ENCODE measurements at regions not wholly inside any gene's neighbourhood (a gene's known extent, or its start where the extent isn't known, plus 50 kb on each side); places are given as distances from the start of the nearest gene placed in this dataset.

DNA sequence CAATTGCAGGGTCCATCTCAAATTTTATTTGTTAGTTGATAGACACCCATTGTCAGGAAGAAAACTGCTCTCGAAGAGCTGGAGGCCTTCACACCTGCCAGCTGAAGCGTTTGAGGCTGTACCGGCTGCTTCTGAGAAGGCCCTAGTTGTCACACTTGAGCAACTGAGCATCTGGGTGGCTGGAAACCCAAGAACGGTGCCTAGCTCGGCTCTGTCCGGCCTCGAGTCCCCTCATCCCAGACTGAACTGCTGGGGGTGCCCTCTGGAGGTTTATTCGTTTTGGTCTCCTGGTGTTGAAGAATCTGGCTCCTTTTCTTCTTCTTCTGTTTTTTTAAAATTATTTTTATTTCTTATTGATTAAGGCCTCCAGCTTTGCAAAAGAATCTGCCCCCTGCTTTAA is 59.3 kb upstream of the EXOC6 start:
- DNase-seq (ENCODE audit: low read depth) (no peak), FAIRE-seq (no peak)
- Histone ChIP-seq H3K9ac (ENCODE audit: low read length) (no peak overlapping the region), H3K27ac (ENCODE audit: low read depth, low read length) (no peak overlapping the region), H2AFZ (ENCODE audit: low read depth, low read length) (no peak overlapping the region), H3K9me3 (ENCODE audit: insufficient read depth, low read depth, low read length) (no peaks in the 10 kb centered on the region), H3K36me3 (ENCODE audit: insufficient read depth, low read length) (no peaks in the 10 kb centered on the region), H3K4me1 (ENCODE audit: insufficient read depth, low read length) (no peaks in the 10 kb centered on the region), H3K79me2 (ENCODE audit: insufficient read depth, low read length) (no peaks in the 10 kb centered on the region), H3K4me2 (ENCODE audit: low read length) (no peak overlapping the region), H4K20me1 (ENCODE audit: insufficient read depth, low read length) (no peaks in the 10 kb centered on the region), H3K4me3 (ENCODE audit: insufficient read depth, low read depth, low read length) (no peak overlapping the region), H3K27me3 (ENCODE audit: insufficient read depth, low read length) (no peaks in the 10 kb centered on the region)
- H3K9me3 Mint-ChIP-seq (ENCODE audit: unreplicated experiment), result peaks cover under 1% of the 10 kb centered on the region
- peaks cover 6% of the 10 kb centered on the region for H3K27me3 Mint-ChIP-seq (ENCODE audit: low read depth, unreplicated experiment)
- no peak overlapping the region for H3K27ac Mint-ChIP-seq (ENCODE audit: unreplicated experiment)
- H3K4me3 Mint-ChIP-seq (ENCODE audit: unreplicated experiment), result no peak overlapping the region
- TF ChIP-seq, protein P1, sequence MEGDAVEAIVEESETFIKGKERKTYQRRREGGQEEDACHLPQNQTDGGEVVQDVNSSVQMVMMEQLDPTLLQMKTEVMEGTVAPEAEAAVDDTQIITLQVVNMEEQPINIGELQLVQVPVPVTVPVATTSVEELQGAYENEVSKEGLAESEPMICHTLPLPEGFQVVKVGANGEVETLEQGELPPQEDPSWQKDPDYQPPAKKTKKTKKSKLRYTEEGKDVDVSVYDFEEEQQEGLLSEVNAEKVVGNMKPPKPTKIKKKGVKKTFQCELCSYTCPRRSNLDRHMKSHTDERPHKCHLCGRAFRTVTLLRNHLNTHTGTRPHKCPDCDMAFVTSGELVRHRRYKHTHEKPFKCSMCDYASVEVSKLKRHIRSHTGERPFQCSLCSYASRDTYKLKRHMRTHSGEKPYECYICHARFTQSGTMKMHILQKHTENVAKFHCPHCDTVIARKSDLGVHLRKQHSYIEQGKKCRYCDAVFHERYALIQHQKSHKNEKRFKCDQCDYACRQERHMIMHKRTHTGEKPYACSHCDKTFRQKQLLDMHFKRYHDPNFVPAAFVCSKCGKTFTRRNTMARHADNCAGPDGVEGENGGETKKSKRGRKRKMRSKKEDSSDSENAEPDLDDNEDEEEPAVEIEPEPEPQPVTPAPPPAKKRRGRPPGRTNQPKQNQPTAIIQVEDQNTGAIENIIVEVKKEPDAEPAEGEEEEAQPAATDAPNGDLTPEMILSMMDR (IDR thresholded peaks at IDR 0.05; ENCODE audit: insufficient read depth, low read depth, low read length), result no peak
- TF ChIP-seq EZH2 (IDR thresholded peaks at IDR 0.05; ENCODE audit: insufficient read depth, low read length), result no peak
- no peaks in the 10 kb centered on the region for H3K36me3 Mint-ChIP-seq (ENCODE audit: low read depth, unreplicated experiment)
- H3K4me1 Mint-ChIP-seq (ENCODE audit: low read depth, unreplicated experiment), result no peaks in the 10 kb centered on the region

DNA sequence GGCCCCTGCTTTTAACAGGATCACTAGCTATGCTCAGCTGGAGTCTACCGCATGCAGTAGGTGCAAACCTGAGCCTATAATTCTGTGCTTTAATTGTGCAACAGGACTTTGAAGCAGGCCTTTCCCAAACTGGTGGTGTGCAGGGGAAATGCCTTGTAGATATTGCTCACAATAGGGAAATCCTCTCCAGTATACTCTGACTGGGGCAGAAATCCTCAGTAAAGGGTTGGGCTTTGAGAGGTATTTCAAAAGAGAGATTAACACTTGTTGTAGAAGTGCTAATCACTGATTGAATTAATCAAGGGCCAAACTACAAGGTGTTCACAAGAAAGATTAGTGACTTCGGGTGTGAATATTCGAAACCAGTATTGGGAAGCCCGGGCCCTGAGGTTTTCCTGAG is 58.5 kb upstream of the EXOC6 start:
- no peaks in the 10 kb centered on the region for H3K27me3 ChIP-seq (ENCODE audit: insufficient read depth, low read length)
- H3K4me1 ChIP-seq (ENCODE audit: insufficient read depth, low read length), result no peaks in the 10 kb centered on the region
- Mint-ChIP-seq H3K4me3 (ENCODE audit: unreplicated experiment) (no peak overlapping the region), H3K4me1 (ENCODE audit: low read depth, unreplicated experiment) (no peaks in the 10 kb centered on the region), H3K36me3 (ENCODE audit: low read depth, unreplicated experiment) (no peaks in the 10 kb centered on the region), H3K9me3 (ENCODE audit: unreplicated experiment) (no peaks in the 10 kb centered on the region), H3K27ac (ENCODE audit: unreplicated experiment) (no peak overlapping the region), H3K27me3 (ENCODE audit: low read depth, unreplicated experiment) (peaks cover 5% of the 10 kb centered on the region)
- no peak overlapping the region for H3K9ac ChIP-seq (ENCODE audit: low read length)
- H2AFZ ChIP-seq (ENCODE audit: low read depth, low read length), result no peak overlapping the region
- no peaks in the 10 kb centered on the region for H3K79me2 ChIP-seq (ENCODE audit: insufficient read depth, low read length)
- TF ChIP-seq, protein P1 (IDR thresholded peaks at IDR 0.05; ENCODE audit: insufficient read depth, low read depth, low read length), result no peak
- TF ChIP-seq EZH2 (IDR thresholded peaks at IDR 0.05; ENCODE audit: insufficient read depth, low read length), result no peak
- FAIRE-seq, result no peak
- no peaks in the 10 kb centered on the region for H3K9me3 ChIP-seq (ENCODE audit: insufficient read depth, low read depth, low read length)
- H3K27ac ChIP-seq (ENCODE audit: low read depth, low read length), result no peak overlapping the region
- no peaks in the 10 kb centered on the region for H3K36me3 ChIP-seq (ENCODE audit: insufficient read depth, low read length)
- H4K20me1 ChIP-seq (ENCODE audit: insufficient read depth, low read length), result no peaks in the 10 kb centered on the region
- no peak overlapping the region for H3K4me3 ChIP-seq (ENCODE audit: insufficient read depth, low read depth, low read length)
- H3K4me2 ChIP-seq (ENCODE audit: low read length), result no peak overlapping the region
- no peak for DNase-seq (ENCODE audit: low read depth)

DNA sequence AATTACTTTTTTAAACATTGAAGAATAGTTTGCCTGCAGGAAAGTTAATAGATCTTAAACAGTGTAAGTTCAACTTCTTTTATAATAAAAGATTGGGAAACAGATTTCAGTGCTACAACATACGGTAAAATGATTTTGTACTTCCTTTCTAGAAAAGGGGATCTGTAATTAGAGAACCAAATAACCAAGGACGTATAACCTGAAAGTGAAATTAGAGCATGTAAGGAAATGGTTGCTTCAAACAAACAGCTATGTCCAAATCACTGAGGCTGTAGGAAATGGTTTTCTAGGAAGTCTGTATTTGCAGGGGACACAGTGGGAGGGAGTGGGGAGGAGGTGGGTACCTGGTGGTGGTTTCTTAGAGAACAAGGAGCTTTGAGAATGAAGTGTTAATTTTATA is 57.9 kb upstream of the EXOC6 start:
- H4K20me1 ChIP-seq (ENCODE audit: insufficient read depth, low read length), result no peaks in the 10 kb centered on the region

More for the DNA sequence above, 57.9 kb upstream of the EXOC6 start:
- H3K27me3 Mint-ChIP-seq (ENCODE audit: low read depth, unreplicated experiment), result peaks cover 5% of the 10 kb centered on the region
- H3K9me3 Mint-ChIP-seq (ENCODE audit: unreplicated experiment), result no peaks in the 10 kb centered on the region
- Histone ChIP-seq H3K36me3 (ENCODE audit: insufficient read depth, low read length) (no peaks in the 10 kb centered on the region), H3K4me2 (ENCODE audit: low read length) (no peak overlapping the region), H3K9ac (ENCODE audit: low read length) (no peak overlapping the region), H3K79me2 (ENCODE audit: insufficient read depth, low read length) (no peaks in the 10 kb centered on the region), H3K27me3 (ENCODE audit: insufficient read depth, low read length) (no peaks in the 10 kb centered on the region), H2AFZ (ENCODE audit: low read depth, low read length) (no peak overlapping the region), H3K4me1 (ENCODE audit: insufficient read depth, low read length) (no peaks in the 10 kb centered on the region), H3K9me3 (ENCODE audit: insufficient read depth, low read depth, low read length) (no peaks in the 10 kb centered on the region), H3K27ac (ENCODE audit: low read depth, low read length) (no peak overlapping the region), H3K4me3 (ENCODE audit: insufficient read depth, low read depth, low read length) (no peak overlapping the region)
- no peak overlapping the region for H3K27ac Mint-ChIP-seq (ENCODE audit: unreplicated experiment)
- TF ChIP-seq, protein P1 (IDR thresholded peaks at IDR 0.05; ENCODE audit: insufficient read depth, low read depth, low read length), result no peak
- no peak for TF ChIP-seq EZH2 (IDR thresholded peaks at IDR 0.05; ENCODE audit: insufficient read depth, low read length)
- FAIRE-seq (no peak), DNase-seq (ENCODE audit: low read depth) (no peak)
- H3K36me3 Mint-ChIP-seq (ENCODE audit: low read depth, unreplicated experiment), result no peaks in the 10 kb centered on the region
- no peak overlapping the region for H3K4me3 Mint-ChIP-seq (ENCODE audit: unreplicated experiment)
- no peaks in the 10 kb centered on the region for H3K4me1 Mint-ChIP-seq (ENCODE audit: low read depth, unreplicated experiment)
